Endothelial cell of umbilical vein (primary cell): ENCODE measurements at regions not wholly inside any gene's neighbourhood (a gene's known extent, or its start where the extent isn't known, plus 50 kb on each side); places are given as distances from the start of the nearest gene placed in this dataset.

Experiments used
- CTCF ChIP-seq, 2 donors: IDR thresholded peaks; 1 replicate in 1 of 2; 2 replicates in 1 of 2; pipeline ENCODE4 v1.5.1; 2011; ENCODE audit warnings: low read length in 2 of 2, mild to moderate bottlenecking in 2 of 2, moderate library complexity in 2 of 2, control low read depth in 1 of 2, inconsistent platforms in 1 of 2, low read depth in 1 of 2; ENCODE audit not compliant: insufficient read depth in 1 of 2; ENCODE audit errors: extremely low read depth in 1 of 2
- EZH2 ChIP-seq: IDR thresholded peaks from 2 replicates; pipeline ENCODE4 v1.6.1; 2012; ENCODE audit warnings: borderline replicate concordance, low read depth, mild to moderate bottlenecking, moderate library complexity, low read length, inconsistent platforms; ENCODE audit not compliant: severe bottlenecking
- MAX ChIP-seq: IDR thresholded peaks from 2 replicates; pipeline ENCODE4 v1.6.1; 2011; ENCODE audit not compliant: insufficient read depth, insufficient read length
- MYC ChIP-seq: IDR thresholded peaks from one replicate; pipeline ENCODE4 v1.6.1; 2011; ENCODE audit warnings: mild to moderate bottlenecking, low read depth, low read length
- POLR2A ChIP-seq: IDR thresholded peaks from 2 replicates; pipeline ENCODE4 v1.6.1; 2012; ENCODE audit warnings: low read depth, mild to moderate bottlenecking, control low read depth, low read length
- POLR2AphosphoS5 ChIP-seq: IDR thresholded peaks from 2 replicates; pipeline ENCODE4 v1.6.1; 2012; ENCODE audit warnings: low read depth, mild to moderate bottlenecking, control low read depth, low read length, moderate library complexity; ENCODE audit not compliant: insufficient read depth

GRCh38 chr6:63430985-63431519 is 111.3 kb upstream of the LGSN start:
- no peak for TF ChIP-seq CTCF (IDR thresholded peaks at IDR 0.05; ENCODE audit: extremely low read depth in 1 of 2, insufficient read depth in 1 of 2, low read depth in 1 of 2, low read length in 2 of 2)
- no peak for TF ChIP-seq POLR2AphosphoS5
- TF ChIP-seq POLR2A, result no peak
- TF ChIP-seq MYC, result no peak
- TF ChIP-seq MAX, result no peak
- no peak for TF ChIP-seq EZH2
